ENCODE measurements at regions not wholly inside any gene's neighbourhood (a gene's known extent, or its start where the extent isn't known, plus 50 kb on each side); places are given as distances from the start of the nearest gene placed in this dataset.

GRCh38 chr15:39282663-39283208 lies 298.1 kb upstream of the THBS1 start:
- TF ChIP-seq CTCF (IDR thresholded peaks at IDR 0.05; ENCODE audit: low read depth, low read length, missing control alignments) = no peak
- no peak overlapping the region for H3K4me3 ChIP-seq (ENCODE audit: low read depth, low read length)
- no peaks in the 10 kb centered on the region for H3K36me3 ChIP-seq (replicated peaks)
- no peaks in the 10 kb centered on the region for H3K27me3 ChIP-seq (replicated peaks)
- H3K27ac ChIP-seq = no peak overlapping the region
- DNase-seq = no peak
- in situ Hi-C loops (cut with HindIII; ENCODE audit: low pct_ligation_motif_present, low sequenced_read_pairs) = no loop called here

GRCh38 chr15:39283531-39283930 lies 297.3 kb upstream of the THBS1 start:
- in situ Hi-C loops (cut with HindIII; ENCODE audit: low pct_ligation_motif_present, low sequenced_read_pairs) = no loop called here
- Histone ChIP-seq H3K4me3 (ENCODE audit: low read depth, low read length) (no peak overlapping the region), H3K27ac (peak overlapping the region; percentile 11), H3K27me3 (replicated peaks) (no peaks in the 10 kb centered on the region), H3K36me3 (replicated peaks) (no peaks in the 10 kb centered on the region)
- no peak for TF ChIP-seq CTCF (IDR thresholded peaks at IDR 0.05; ENCODE audit: low read depth, low read length, missing control alignments)
- no peak for DNase-seq

- no peaks in the 10 kb centered on the region for H3K27me3 ChIP-seq (replicated peaks)
- no peak overlapping the region for H3K27ac ChIP-seq
- no peak for TF ChIP-seq CTCF (IDR thresholded peaks at IDR 0.05; ENCODE audit: low read depth, low read length, missing control alignments)
- no peaks in the 10 kb centered on the region for H3K36me3 ChIP-seq (replicated peaks)
- DNase-seq = no peak
- in situ Hi-C loops (cut with HindIII; ENCODE audit: low pct_ligation_motif_present, low sequenced_read_pairs) = no loop called here
- H3K4me3 ChIP-seq (ENCODE audit: low read depth, low read length) = no peak overlapping the region
These were observed 295.8 kb upstream of the THBS1 start for GRCh38 chr15:39285071-39285470.

DNA sequence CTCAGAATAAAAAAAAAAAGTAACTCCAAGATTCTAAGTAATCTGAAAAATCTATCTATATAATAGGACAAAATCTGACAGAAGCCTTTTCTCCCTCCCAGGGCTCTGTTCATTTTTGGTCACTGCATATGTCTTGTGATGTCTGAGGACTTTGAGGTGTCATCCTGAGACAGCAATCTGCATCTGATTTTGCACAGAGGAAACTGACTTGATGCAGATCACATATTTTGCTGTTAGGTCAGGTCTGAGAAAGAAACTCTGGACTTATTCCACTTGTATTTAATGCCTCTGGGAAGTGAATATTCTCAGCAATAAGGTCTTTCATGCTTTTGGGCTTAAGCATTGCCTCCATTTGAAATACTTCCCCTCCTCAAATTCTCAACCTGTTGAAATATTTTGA lies 295.2 kb upstream of the THBS1 start:
- no peak for TF ChIP-seq CTCF (IDR thresholded peaks at IDR 0.05; ENCODE audit: low read depth, low read length, missing control alignments)
- Histone ChIP-seq H3K27me3 (replicated peaks) (no peaks in the 10 kb centered on the region), H3K36me3 (replicated peaks) (no peaks in the 10 kb centered on the region), H3K4me3 (ENCODE audit: low read depth, low read length) (no peak overlapping the region), H3K27ac (no peak overlapping the region)
- in situ Hi-C loops (cut with HindIII; ENCODE audit: low pct_ligation_motif_present, low sequenced_read_pairs) = no loop called here
- DNase-seq = no peak

DNA sequence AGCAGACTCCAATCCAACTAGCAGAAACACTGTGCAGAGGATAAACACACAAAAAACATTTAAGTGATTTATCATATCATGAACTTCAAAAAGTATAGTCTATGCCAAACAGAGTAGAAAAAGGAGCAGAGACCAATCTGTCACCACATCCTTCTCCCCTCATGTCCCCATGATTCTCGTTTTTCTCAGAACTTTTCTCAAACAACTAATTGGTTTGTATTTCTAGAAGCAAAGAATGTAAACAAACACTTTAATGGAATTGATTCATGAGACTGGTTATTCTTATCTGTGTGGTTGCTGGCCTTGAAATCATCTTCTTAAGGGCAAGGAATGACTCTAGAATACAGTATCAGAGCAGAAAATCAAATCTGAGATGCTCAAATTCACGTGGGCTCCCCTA lies 294.2 kb upstream of the THBS1 start:
- no peaks in the 10 kb centered on the region for H3K27me3 ChIP-seq (replicated peaks)
- no peak for DNase-seq
- in situ Hi-C loops (cut with HindIII; ENCODE audit: low pct_ligation_motif_present, low sequenced_read_pairs) = no loop called here
- no peaks in the 10 kb centered on the region for H3K36me3 ChIP-seq (replicated peaks)
- no peak for TF ChIP-seq CTCF (IDR thresholded peaks at IDR 0.05; ENCODE audit: low read depth, low read length, missing control alignments)
- H3K4me3 ChIP-seq (ENCODE audit: low read depth, low read length) = no peak overlapping the region
- no peak overlapping the region for H3K27ac ChIP-seq

Measured in brain microvascular endothelial cell (primary cell).